Esophagus squamous epithelium (tissue), 5 donors: ENCODE measurements at regions not wholly inside any gene's neighbourhood (a gene's known extent, or its start where the extent isn't known, plus 50 kb on each side); places are given as distances from the start of the nearest gene placed in this dataset.

ENCODE experiments used
- DNase-seq: peaks from one replicate; lab custom pipeline; 2025; lab: John Stamatoyannopoulos, UW
- H3K27ac ChIP-seq, 4 donors: fragments of 200-600 bp; sonication (generic); one replicate each; pipeline ENCODE4 v1.5.1; 2016 to 2019; ENCODE audit warnings: mild to moderate bottlenecking in 1 of 4
- H3K27me3 ChIP-seq, 4 donors: fragments of 200-600 bp; sonication (generic); 1 replicate in 3 of 4; 2 replicates in 1 of 4; pipeline versions ENCODE4 v1.5.1 to v1.6.0; 2017 to 2021; ENCODE audit warnings: antibody characterized with exemption in 1 of 4
- H3K36me3 ChIP-seq, 3 donors: fragments of 200-600 bp; sonication (generic); one replicate each; pipeline ENCODE4 v1.5.1; 2016 to 2019
- H3K4me1 ChIP-seq, 3 donors: fragments of 200-600 bp; sonication (generic); one replicate each; pipeline ENCODE4 v1.5.1; 2017 to 2019
- H3K4me3 ChIP-seq, 4 donors: fragments of 200-600 bp; sonication (generic); 1 replicate in 3 of 4; 2 replicates in 1 of 4; pipeline ENCODE4 v1.5.1; 2016 to 2019; ENCODE audit warnings: mild to moderate bottlenecking in 2 of 4, moderate library complexity in 1 of 4
- H3K9me3 ChIP-seq, 3 donors: fragments of 200-600 bp; sonication (generic); one replicate each; pipeline ENCODE4 v1.5.1; 2016 to 2019
- POLR2A ChIP-seq, 4 donors: fragments of 450-650 bp; IDR thresholded peaks; one replicate each; pipeline ENCODE4 v1.6.1; 2017; ENCODE audit warnings: antibody characterized with exemption in 4 of 4, mild to moderate bottlenecking in 4 of 4, moderate library complexity in 3 of 4
- WGBS, 2 donors: methylation state at CpG; one replicate each; pipeline ENCODE4 v1.1.5; 2018; 5-methylcytosine and 5-hydroxymethylcytosine counted together
- intact Hi-C: fragments of 100-400 bp; cut with DNase I; formaldehyde crosslinking; loops from one replicate; pipeline ENCODE4 v1.15.0; 2022
- TF ChIP-seq, protein P1 (sequence below), 6 experiments: fragments of 450-650 bp in 4 of 6; fragments of 200-600 bp in 2 of 6; sonication (generic) in 2 of 6; IDR thresholded peaks; one replicate each; pipeline ENCODE4 v1.5.1; 2016 to 2019; ENCODE audit warnings: antibody characterized with exemption in 6 of 6, mild to moderate bottlenecking in 4 of 6, moderate library complexity in 4 of 6
- donor health status: DM: yes; HTN: yes; CAD: no.

DNA sequence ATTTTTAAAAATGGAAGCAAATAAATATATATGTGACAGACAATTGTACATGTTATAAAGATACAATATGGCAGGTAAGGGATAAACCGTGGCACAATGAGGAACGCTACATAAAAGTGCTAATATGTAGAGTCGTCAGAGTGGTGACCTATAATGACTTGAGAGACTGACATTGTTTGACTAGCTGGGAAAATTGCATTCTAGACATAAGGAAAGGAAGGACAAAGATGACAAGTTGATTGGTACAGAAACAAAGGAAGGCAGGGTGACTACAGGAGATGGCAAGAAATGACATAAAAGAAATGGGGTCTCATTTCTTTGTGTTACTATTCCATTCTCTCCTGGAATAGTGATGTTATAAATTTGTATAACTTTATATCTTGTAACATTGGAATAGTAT lies 420.4 kb downstream of the DSC3 start:
- Histone ChIP-seq H3K4me1 (no peaks in the 10 kb centered on the region), H3K9me3 (no peaks in the 10 kb centered on the region), H3K27me3 (no peaks in the 10 kb centered on the region), H3K36me3 (no peaks in the 10 kb centered on the region), H3K4me3 (no peak overlapping the region), H3K27ac (no peak overlapping the region)
- intact Hi-C loops = no loop called here
- TF ChIP-seq POLR2A (IDR thresholded peaks at IDR 0.05) = no peak
- TF ChIP-seq, protein P1, sequence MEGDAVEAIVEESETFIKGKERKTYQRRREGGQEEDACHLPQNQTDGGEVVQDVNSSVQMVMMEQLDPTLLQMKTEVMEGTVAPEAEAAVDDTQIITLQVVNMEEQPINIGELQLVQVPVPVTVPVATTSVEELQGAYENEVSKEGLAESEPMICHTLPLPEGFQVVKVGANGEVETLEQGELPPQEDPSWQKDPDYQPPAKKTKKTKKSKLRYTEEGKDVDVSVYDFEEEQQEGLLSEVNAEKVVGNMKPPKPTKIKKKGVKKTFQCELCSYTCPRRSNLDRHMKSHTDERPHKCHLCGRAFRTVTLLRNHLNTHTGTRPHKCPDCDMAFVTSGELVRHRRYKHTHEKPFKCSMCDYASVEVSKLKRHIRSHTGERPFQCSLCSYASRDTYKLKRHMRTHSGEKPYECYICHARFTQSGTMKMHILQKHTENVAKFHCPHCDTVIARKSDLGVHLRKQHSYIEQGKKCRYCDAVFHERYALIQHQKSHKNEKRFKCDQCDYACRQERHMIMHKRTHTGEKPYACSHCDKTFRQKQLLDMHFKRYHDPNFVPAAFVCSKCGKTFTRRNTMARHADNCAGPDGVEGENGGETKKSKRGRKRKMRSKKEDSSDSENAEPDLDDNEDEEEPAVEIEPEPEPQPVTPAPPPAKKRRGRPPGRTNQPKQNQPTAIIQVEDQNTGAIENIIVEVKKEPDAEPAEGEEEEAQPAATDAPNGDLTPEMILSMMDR (IDR thresholded peaks at IDR 0.05) = no peak
- no peak for DNase-seq
- 65 to 83% methylated on average over 3 of the region's 3 CpGs for WGBS, 2 donors

DNA sequence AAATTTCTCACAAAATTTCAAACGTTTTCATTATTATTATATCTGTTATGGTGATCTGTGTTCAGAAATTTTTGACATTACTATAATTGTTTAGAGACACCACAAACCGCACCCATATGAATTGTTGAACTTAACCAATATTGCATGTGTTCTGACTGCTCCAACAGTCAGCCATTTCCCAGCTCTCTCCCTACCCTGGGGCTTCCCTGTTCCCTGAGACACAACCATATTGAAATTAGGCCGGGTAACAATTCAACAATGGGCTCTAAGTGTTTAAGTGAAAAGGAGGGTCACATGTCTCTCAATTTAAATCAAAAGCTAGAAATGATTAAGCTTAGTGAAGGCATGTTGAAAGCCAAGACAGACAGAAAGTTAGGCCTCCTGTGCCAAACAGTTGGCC lies 424.0 kb downstream of the DSC3 start:
- Histone ChIP-seq H3K4me1 (no peaks in the 10 kb centered on the region), H3K27me3 (no peaks in the 10 kb centered on the region), H3K36me3 (no peaks in the 10 kb centered on the region), H3K9me3 (no peaks in the 10 kb centered on the region), H3K4me3 (no peak overlapping the region), H3K27ac (no peak overlapping the region)
- intact Hi-C loops = no loop called here
- no peak for DNase-seq
- WGBS, 2 donors = 54 to 65% methylated on average over 3 of the region's 3 CpGs
- TF ChIP-seq, protein P1 (IDR thresholded peaks at IDR 0.05) = no peak
- TF ChIP-seq POLR2A (IDR thresholded peaks at IDR 0.05) = no peak

DNA sequence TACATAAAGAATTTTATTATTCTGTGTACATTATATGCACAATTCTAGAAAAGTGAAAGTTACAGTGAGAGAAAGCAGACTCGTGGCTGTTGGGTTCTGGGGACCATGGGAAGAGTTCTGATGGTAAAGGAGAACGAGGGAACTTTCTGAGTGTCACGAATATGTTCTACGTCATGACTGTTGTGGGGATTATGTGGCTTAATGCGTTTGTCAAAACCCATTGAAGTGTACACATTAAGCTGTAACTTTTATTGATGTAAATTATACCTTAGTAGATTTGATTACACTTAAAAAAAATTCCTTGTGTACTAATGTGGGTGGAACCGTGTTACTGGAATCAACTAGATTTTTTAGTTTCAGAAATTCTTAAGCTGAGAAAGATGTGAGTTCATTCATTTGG lies 426.1 kb downstream of the DSC3 start:
- Histone ChIP-seq H3K4me1 (no peaks in the 10 kb centered on the region), H3K9me3 (no peaks in the 10 kb centered on the region), H3K36me3 (no peaks in the 10 kb centered on the region), H3K4me3 (no peak overlapping the region), H3K27me3 (no peaks in the 10 kb centered on the region), H3K27ac (no peak overlapping the region)
- intact Hi-C loops = no loop called here
- no peak for DNase-seq
- TF ChIP-seq, protein P1 (IDR thresholded peaks at IDR 0.05) = no peak
- no peak for TF ChIP-seq POLR2A (IDR thresholded peaks at IDR 0.05)
- 61 to 64% methylated on average over 6 of the region's 6 CpGs for WGBS, 2 donors

DNA sequence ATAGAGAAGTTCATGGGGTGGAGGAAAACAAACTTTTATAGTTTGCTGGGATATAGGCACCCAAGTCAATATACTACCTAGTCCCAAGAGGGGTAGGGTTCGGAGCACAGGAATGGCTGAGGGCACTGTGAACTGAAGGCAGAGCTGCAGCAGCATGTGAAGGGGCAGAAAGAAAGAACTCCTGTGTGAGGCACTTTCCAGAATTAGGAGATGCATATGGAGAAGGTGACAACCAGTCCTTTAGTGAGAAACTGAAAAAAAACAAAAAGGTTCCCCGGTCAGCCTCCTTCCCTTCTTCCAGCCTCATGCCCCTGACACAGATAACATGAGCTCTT lies 429.1 kb downstream of the DSC3 start:
- 58 to 62% methylated on average over 1 to 2 of the region's 2 CpGs for WGBS, 2 donors
- no peak overlapping the region for H3K4me3 ChIP-seq
- intact Hi-C loops = no loop called here
- TF ChIP-seq POLR2A (IDR thresholded peaks at IDR 0.05) = no peak
- TF ChIP-seq, protein P1 (IDR thresholded peaks at IDR 0.05) = no peak
- no peak for DNase-seq
- no peaks in the 10 kb centered on the region for H3K27me3 ChIP-seq
- no peak overlapping the region for H3K27ac ChIP-seq
- H3K4me1 ChIP-seq = no peaks in the 10 kb centered on the region
- H3K9me3 ChIP-seq = no peaks in the 10 kb centered on the region
- no peaks in the 10 kb centered on the region for H3K36me3 ChIP-seq

DNA sequence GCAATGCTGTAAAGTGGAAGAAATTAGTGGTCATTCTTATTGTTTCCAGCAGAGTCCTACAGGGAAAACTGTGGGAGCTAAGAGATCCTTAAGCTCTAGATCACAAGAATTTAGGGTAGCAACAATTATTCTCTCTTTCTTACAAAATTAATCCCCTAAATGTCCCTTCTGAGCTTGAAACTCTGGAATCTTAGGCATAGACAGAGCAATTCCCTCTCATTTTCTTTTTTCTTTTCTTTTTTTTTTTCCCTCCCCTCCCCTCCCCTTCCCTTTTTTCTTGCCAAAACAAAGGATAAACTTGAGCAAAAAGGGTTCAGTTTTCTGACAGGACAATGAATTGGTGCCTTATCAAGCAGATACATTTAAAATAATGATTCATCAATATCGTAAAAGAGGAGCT lies 441.0 kb downstream of the DSC3 start:
- H3K4me1 ChIP-seq = no peaks in the 10 kb centered on the region
- no peak overlapping the region for H3K4me3 ChIP-seq
- no peaks in the 10 kb centered on the region for H3K36me3 ChIP-seq
- no peak for DNase-seq
- H3K27me3 ChIP-seq = no peaks in the 10 kb centered on the region
- 17 to 53% methylated on average over 1 of the region's 1 CpG for WGBS, 2 donors
- TF ChIP-seq, protein P1 (IDR thresholded peaks at IDR 0.05) = no peak
- TF ChIP-seq POLR2A (IDR thresholded peaks at IDR 0.05) = no peak
- H3K9me3 ChIP-seq = no peaks in the 10 kb centered on the region
- no peak overlapping the region for H3K27ac ChIP-seq
- intact Hi-C loops = no loop called here
